CD4-positive, CD25-positive, alpha-beta regulatory T cell (primary cell): ENCODE measurements at regions not wholly inside any gene's neighbourhood (a gene's known extent, or its start where the extent isn't known, plus 50 kb on each side); places are given as distances from the start of the nearest gene placed in this dataset.

Experiments used
- ATAC-seq, 2 donors: fragments of 150-1000 bp; cut with Tn5 transposase; one replicate each; pipeline ENCODE4 v1.10.0; 2021; ENCODE audit warnings: low read depth in 2 of 2, moderate number of reproducible peaks in 2 of 2, moderate library complexity in 1 of 2
- DNase-seq, 3 donors: peaks; one replicate each; pipeline versions ENCODE4 v3.0.0 to v3.0.0-alpha.2; 2012 to 2022; ENCODE audit warnings: mixed read lengths in 1 of 3
- H3K27ac ChIP-seq: one replicate; pipeline ENCODE4 v1.7.0; 2013; ENCODE audit warnings: mild to moderate bottlenecking, low read length; ENCODE audit not compliant: insufficient read depth, poor library complexity, severe bottlenecking
- H3K27me3 ChIP-seq: one replicate; pipeline ENCODE4 v1.7.0; 2013; ENCODE audit warnings: low read length; ENCODE audit not compliant: control insufficient read depth, insufficient read depth
- H3K36me3 ChIP-seq: one replicate; pipeline ENCODE4 v1.7.0; 2013; ENCODE audit warnings: mild to moderate bottlenecking, low read length, moderate library complexity; ENCODE audit not compliant: control insufficient read depth, insufficient read depth
- H3K4me1 ChIP-seq: 2 replicates; pipeline ENCODE4 v1.7.0; 2013; ENCODE audit warnings: mild to moderate bottlenecking, low read length; ENCODE audit not compliant: insufficient read depth, control insufficient read depth, poor library complexity, severe bottlenecking
- H3K4me3 ChIP-seq: one replicate; pipeline ENCODE4 v1.7.0; 2013; ENCODE audit warnings: low read depth, mild to moderate bottlenecking, low read length, moderate library complexity
- H3K9me3 ChIP-seq, 2 experiments: 1 replicate in 1 of 2; 2 replicates in 1 of 2; pipeline ENCODE4 v1.7.0; 2013; ENCODE audit warnings: low read length in 2 of 2, mild to moderate bottlenecking in 1 of 2, moderate library complexity in 1 of 2; ENCODE audit not compliant: control insufficient read depth in 2 of 2
- H3K27ac Mint-ChIP-seq, 3 donors: one replicate each; pipeline ENCODE4 v1.8.0; 2020 to 2022; ENCODE audit warnings: mild to moderate bottlenecking in 3 of 3, mixed read lengths in 3 of 3, moderate library complexity in 2 of 3
- H3K27me3 Mint-ChIP-seq: one replicate; pipeline ENCODE4 v1.8.0; 2022; ENCODE audit warnings: mild to moderate bottlenecking, mixed read lengths
- H3K36me3 Mint-ChIP-seq: one replicate; pipeline ENCODE4 v1.8.0; 2020; ENCODE audit warnings: mixed read lengths
- H3K4me1 Mint-ChIP-seq, 4 donors: one replicate each; pipeline ENCODE4 v1.8.0; 2020 to 2022; ENCODE audit warnings: mixed read lengths in 4 of 4, mild to moderate bottlenecking in 1 of 4
- H3K4me3 Mint-ChIP-seq, 4 donors: one replicate each; pipeline ENCODE4 v1.8.0; 2020 to 2022; ENCODE audit warnings: mild to moderate bottlenecking in 4 of 4, mixed read lengths in 4 of 4, moderate library complexity in 3 of 4
- H3K9me3 Mint-ChIP-seq, 7 donors: one replicate each; pipeline ENCODE4 v1.8.0; 2020 to 2022; ENCODE audit warnings: mixed read lengths in 7 of 7, mild to moderate bottlenecking in 3 of 7, moderate library complexity in 2 of 7

DNA sequence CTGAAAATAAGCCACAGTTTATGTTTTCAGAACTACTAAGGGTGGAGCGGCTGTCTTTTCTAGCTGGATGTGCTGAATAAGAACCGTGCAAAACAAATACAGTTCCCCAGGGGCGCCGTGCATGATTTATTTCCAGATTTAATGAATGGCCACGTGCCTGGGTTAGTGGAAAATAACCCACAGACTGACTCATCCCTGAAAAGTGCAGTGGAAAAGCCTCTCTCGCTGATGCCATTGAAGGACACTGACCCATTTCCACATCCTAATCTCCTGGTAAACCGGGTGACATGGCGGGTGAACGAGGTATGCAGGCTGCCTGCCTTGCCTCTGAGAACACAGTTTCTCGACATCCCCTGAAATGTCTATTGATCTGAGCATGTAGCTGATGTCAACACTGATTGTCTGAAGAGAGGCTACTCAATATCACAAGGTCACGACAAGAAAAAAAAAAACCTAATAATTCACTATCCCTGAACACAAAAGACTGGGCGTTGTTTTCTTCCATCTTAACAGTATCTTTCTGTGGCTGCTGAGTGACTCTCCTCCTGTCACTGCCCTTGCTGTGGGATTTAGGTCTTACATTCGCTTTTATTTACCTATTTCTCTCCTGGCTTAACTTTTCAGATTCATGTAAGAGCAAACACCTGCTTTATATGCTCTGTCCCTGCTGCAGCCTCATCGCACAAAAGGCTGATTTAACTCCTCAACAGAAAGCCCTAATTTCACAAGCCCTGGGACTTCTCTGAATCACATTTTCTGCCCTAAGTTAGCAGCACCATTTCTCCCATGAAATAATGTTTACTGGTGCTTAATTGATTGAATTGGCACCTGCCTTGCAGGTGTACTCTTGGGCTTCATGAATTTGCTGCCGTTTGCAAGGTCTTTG lies 76.9 kb upstream of the SCOC start:
- Histone ChIP-seq H3K4me1 (no peaks in the 10 kb centered on the region), H3K27me3 (no peaks in the 10 kb centered on the region), H3K36me3 (no peaks in the 10 kb centered on the region), H3K9me3 (no peaks in the 10 kb centered on the region), H3K27ac (no peak overlapping the region), H3K4me3 (no peak overlapping the region)
- DNase-seq (no peak), ATAC-seq (no peak)
- Mint-ChIP-seq H3K4me3 (no peak overlapping the region), H3K27ac (no peak overlapping the region), H3K9me3 (peaks cover 0 to 3% (median 0%) of the 10 kb centered on the region in 7 donors), H3K27me3 (no peaks in the 10 kb centered on the region), H3K36me3 (no peaks in the 10 kb centered on the region), H3K4me1 (peaks cover 0 to 2% (median 0%) of the 10 kb centered on the region in 4 donors)

DNA sequence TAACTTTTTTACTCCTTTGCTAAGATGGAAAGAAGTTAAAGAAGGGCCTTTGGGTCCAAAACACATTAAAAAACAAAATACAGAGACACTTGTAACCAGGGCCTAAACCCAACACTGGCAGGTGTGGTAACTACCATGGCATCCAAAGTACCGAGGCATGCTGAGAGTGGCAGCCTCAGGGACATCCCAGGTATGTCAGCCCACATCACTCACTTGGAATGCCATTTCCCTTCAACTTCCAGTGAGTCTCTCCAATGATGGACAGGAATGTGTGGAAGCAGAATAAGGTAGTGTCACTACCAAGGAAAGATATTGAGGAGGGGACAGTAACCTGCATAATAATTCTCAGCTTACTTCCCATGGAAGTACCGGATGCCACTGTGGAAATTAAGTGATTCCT lies 79.5 kb upstream of the SCOC start:
- DNase-seq = no peak
- Mint-ChIP-seq H3K27ac (no peak overlapping the region), H3K4me1 (peaks cover 0 to 2% (median 0%) of the 10 kb centered on the region in 4 donors), H3K27me3 (no peaks in the 10 kb centered on the region), H3K9me3 (peaks cover 0 to 3% (median 0%) of the 10 kb centered on the region in 7 donors), H3K4me3 (no peak overlapping the region), H3K36me3 (no peaks in the 10 kb centered on the region)
- Histone ChIP-seq H3K4me1 (no peaks in the 10 kb centered on the region), H3K9me3 (no peaks in the 10 kb centered on the region), H3K27me3 (no peaks in the 10 kb centered on the region), H3K4me3 (no peak overlapping the region), H3K36me3 (no peaks in the 10 kb centered on the region), H3K27ac (no peak overlapping the region)
- no peak for ATAC-seq

DNA sequence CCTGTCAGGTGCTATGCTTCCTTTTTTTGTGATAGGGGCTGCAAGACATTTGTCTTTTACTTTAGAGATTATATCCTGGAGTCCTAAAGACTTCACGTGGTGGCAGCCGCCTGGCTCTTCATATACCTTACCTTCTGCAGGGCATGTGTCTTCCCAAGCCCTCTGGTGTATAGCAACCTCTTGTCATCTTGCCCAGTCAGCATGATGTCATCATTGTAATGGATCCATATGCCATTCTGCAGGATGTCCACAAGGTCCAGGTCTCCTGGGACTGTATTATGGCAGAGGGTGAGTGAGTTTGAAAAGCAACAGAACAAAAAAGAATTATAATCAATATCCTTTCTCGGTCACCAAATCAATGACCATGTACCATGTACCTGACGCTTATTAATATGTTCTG lies 82.2 kb upstream of the SCOC start:
- Mint-ChIP-seq H3K9me3 (peaks cover 0 to 3% (median 0%) of the 10 kb centered on the region in 7 donors), H3K4me3 (no peak overlapping the region), H3K36me3 (no peaks in the 10 kb centered on the region), H3K27ac (no peak overlapping the region), H3K4me1 (no peaks in the 10 kb centered on the region), H3K27me3 (no peaks in the 10 kb centered on the region)
- no peak for ATAC-seq
- Histone ChIP-seq H3K4me3 (no peak overlapping the region), H3K9me3 (no peaks in the 10 kb centered on the region), H3K27me3 (no peaks in the 10 kb centered on the region), H3K36me3 (no peaks in the 10 kb centered on the region), H3K27ac (no peak overlapping the region), H3K4me1 (no peaks in the 10 kb centered on the region)
- no peak for DNase-seq

DNA sequence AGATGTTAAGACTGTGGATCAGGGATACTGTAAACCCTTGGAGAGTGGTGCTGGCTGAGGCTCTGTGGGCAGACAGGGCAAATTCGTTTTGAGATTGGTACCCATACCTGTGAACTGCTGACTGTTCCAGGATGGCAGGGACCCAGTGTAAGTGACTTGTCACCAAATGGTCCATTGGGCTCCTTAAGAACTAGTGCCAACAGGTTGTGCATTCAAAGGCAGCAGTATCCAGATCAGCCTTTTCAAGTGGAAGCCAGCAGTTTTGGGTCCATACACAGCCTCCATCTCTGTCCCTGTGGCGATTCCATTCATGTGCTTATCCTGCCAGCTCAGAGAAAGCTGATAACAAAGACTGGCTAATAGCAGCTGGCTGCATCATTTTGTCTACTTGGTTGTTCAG lies 84.0 kb upstream of the SCOC start:
- H3K27ac Mint-ChIP-seq = no peak overlapping the region

GRCh38 chr4:140286456-140286855 lies 87.0 kb upstream of the SCOC start:
- no peaks in the 10 kb centered on the region for H3K36me3 ChIP-seq
- DNase-seq (no peak), ATAC-seq (no peak)
- Mint-ChIP-seq H3K4me1 (peaks cover 0 to 4% (median 0%) of the 10 kb centered on the region in 4 donors), H3K27ac (no peak overlapping the region), H3K9me3 (no peaks in the 10 kb centered on the region), H3K36me3 (no peaks in the 10 kb centered on the region), H3K4me3 (no peak overlapping the region), H3K27me3 (peaks cover 7% of the 10 kb centered on the region)
- no peaks in the 10 kb centered on the region for H3K9me3 ChIP-seq
- no peak overlapping the region for H3K27ac ChIP-seq
- no peaks in the 10 kb centered on the region for H3K4me1 ChIP-seq
- peaks cover 3% of the 10 kb centered on the region for H3K27me3 ChIP-seq
- no peak overlapping the region for H3K4me3 ChIP-seq

More for the DNA sequence above, 84.0 kb upstream of the SCOC start:
- Histone ChIP-seq H3K27ac (no peak overlapping the region), H3K36me3 (no peaks in the 10 kb centered on the region), H3K4me3 (no peak overlapping the region), H3K9me3 (no peaks in the 10 kb centered on the region), H3K27me3 (no peaks in the 10 kb centered on the region), H3K4me1 (no peaks in the 10 kb centered on the region)
- Mint-ChIP-seq H3K9me3 (peaks cover 0 to 3% (median 0%) of the 10 kb centered on the region in 7 donors), H3K27me3 (no peaks in the 10 kb centered on the region), H3K4me1 (no peaks in the 10 kb centered on the region), H3K4me3 (no peak overlapping the region), H3K36me3 (no peaks in the 10 kb centered on the region)
- DNase-seq = no peak
- no peak for ATAC-seq

GRCh38 chr4:140284456-140284855 lies 89.0 kb upstream of the SCOC start:
- no peak overlapping the region for H3K27ac ChIP-seq
- H3K4me3 Mint-ChIP-seq = peak overlapping the region in 1 of 4 donors; percentile 7
- no peak for ATAC-seq
- DNase-seq = no peak
- H3K4me1 ChIP-seq = no peaks in the 10 kb centered on the region
- no peaks in the 10 kb centered on the region for H3K36me3 Mint-ChIP-seq
- H3K4me3 ChIP-seq = no peak overlapping the region
- no peaks in the 10 kb centered on the region for H3K9me3 ChIP-seq
- H3K27me3 Mint-ChIP-seq = peaks cover 13% of the 10 kb centered on the region
- peaks cover 0 to 4% (median 0%) of the 10 kb centered on the region in 4 donors for H3K4me1 Mint-ChIP-seq
- H3K36me3 ChIP-seq = no peaks in the 10 kb centered on the region
- H3K27me3 ChIP-seq = peaks cover 3% of the 10 kb centered on the region
- H3K27ac Mint-ChIP-seq = no peak overlapping the region
- peaks cover 0 to 1% (median 0%) of the 10 kb centered on the region in 7 donors for H3K9me3 Mint-ChIP-seq

GRCh38 chr4:140281828-140282552 lies 91.5 kb upstream of the SCOC start:
- peaks cover 3% of the 10 kb centered on the region for H3K27me3 ChIP-seq
- Mint-ChIP-seq H3K27me3 (peaks cover 27% of the 10 kb centered on the region), H3K4me3 (no peak overlapping the region), H3K27ac (no peak overlapping the region), H3K9me3 (peaks cover 0 to 1% (median 0%) of the 10 kb centered on the region in 7 donors), H3K4me1 (peaks cover 0 to 4% (median 0%) of the 10 kb centered on the region in 4 donors), H3K36me3 (no peaks in the 10 kb centered on the region)
- no peak overlapping the region for H3K4me3 ChIP-seq
- DNase-seq = no peak
- H3K27ac ChIP-seq = no peak overlapping the region
- no peak for ATAC-seq
- H3K36me3 ChIP-seq = no peaks in the 10 kb centered on the region
- no peaks in the 10 kb centered on the region for H3K4me1 ChIP-seq
- H3K9me3 ChIP-seq = no peaks in the 10 kb centered on the region
